ENCODE measurements at regions not wholly inside any gene's neighbourhood (a gene's known extent, or its start where the extent isn't known, plus 50 kb on each side); places are given as distances from the start of the nearest gene placed in this dataset.

DNA sequence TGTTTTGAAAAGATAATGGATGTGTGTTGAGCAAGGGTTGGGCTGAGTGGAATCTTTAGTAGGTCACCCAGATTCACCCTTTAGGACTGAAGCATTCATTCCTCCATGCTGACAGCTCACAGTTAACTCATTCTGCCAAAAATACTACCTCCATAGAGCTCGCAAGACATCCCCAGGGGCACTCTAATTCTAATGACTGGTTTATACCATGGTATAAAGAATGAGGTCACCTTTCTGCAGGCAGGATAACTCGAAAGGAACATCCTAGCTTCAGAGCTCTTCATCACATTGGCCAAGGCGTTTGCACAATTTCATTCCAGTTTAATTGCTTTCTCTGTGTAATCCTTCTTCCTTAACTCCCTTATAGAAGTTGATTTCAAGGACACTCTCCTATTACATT, 1257.2 kb upstream of the EYS start:
- TF ChIP-seq POLR2AphosphoS5 (IDR thresholded peaks at IDR 0.05) (no peak), EP300 (IDR thresholded peaks at IDR 0.05; ENCODE audit: low read depth) (no peak), CTCF (IDR thresholded peaks at IDR 0.05) (no peak), POLR2A (IDR thresholded peaks at IDR 0.05) (no peak)
